NCI-H226 (cell line): ENCODE measurements at regions not wholly inside any gene's neighbourhood (a gene's known extent, or its start where the extent isn't known, plus 50 kb on each side); places are given as distances from the start of the nearest gene placed in this dataset.

Experiments
- DNase-seq: peaks from one replicate; pipeline ENCODE4 v3.0.0-alpha.2; 2015

- DNase-seq: no peak
Observed at GRCh38 chr3:25056803-25057351, 371.2 kb upstream of the RARB start.

- DNase-seq: no peak
Observed at GRCh38 chr3:25057379-25057778, 370.7 kb upstream of the RARB start.

- no peak for DNase-seq
Observed at GRCh38 chr3:25064681-25065080, 363.4 kb upstream of the RARB start.

GRCh38 chr3:25069970-25070369 is 358.1 kb upstream of the RARB start:
- no peak for DNase-seq

- DNase-seq: no peak
Observed at GRCh38 chr3:25071846-25072245, 356.2 kb upstream of the RARB start.

GRCh38 chr3:25073423-25073822 is 354.6 kb upstream of the RARB start:
- no peak for DNase-seq

- DNase-seq: no peak
Observed at GRCh38 chr3:25074149-25074548, 353.9 kb upstream of the RARB start.

GRCh38 chr3:25080461-25080860 is 347.6 kb upstream of the RARB start:
- DNase-seq: no peak

GRCh38 chr3:25084016-25084415 is 344.0 kb upstream of the RARB start:
- no peak for DNase-seq

GRCh38 chr3:25086721-25087120 is 341.3 kb upstream of the RARB start:
- no peak for DNase-seq

GRCh38 chr3:25088284-25088683 is 339.8 kb upstream of the RARB start:
- no peak for DNase-seq

- DNase-seq: no peak
Observed at GRCh38 chr3:25090698-25091453, 337.2 kb upstream of the RARB start.

- no peak for DNase-seq
Observed at GRCh38 chr3:25091934-25092333, 336.1 kb upstream of the RARB start.

- DNase-seq: no peak
Observed at GRCh38 chr3:25094932-25095685, 333.0 kb upstream of the RARB start.

- DNase-seq: no peak
Observed at GRCh38 chr3:25096536-25096935, 331.5 kb upstream of the RARB start.

GRCh38 chr3:25097023-25097422 is 331.0 kb upstream of the RARB start:
- DNase-seq: no peak

GRCh38 chr3:25099666-25100065 is 328.4 kb upstream of the RARB start:
- no peak for DNase-seq

- no peak for DNase-seq
Observed at GRCh38 chr3:25103391-25103790, 324.7 kb upstream of the RARB start.

GRCh38 chr3:25107918-25108617 is 320.0 kb upstream of the RARB start:
- no peak for DNase-seq

- no peak for DNase-seq
Observed at GRCh38 chr3:25110642-25111041, 317.4 kb upstream of the RARB start.

- DNase-seq: no peak
Observed at GRCh38 chr3:25113891-25114290, 314.2 kb upstream of the RARB start.

- DNase-seq: no peak
Observed at GRCh38 chr3:25114532-25114931, 313.5 kb upstream of the RARB start.

- no peak for DNase-seq
Observed at GRCh38 chr3:25117005-25117593, 311.0 kb upstream of the RARB start.
